Smooth muscle cell (in vitro differentiated cells): ENCODE measurements at regions not wholly inside any gene's neighbourhood (a gene's known extent, or its start where the extent isn't known, plus 50 kb on each side); places are given as distances from the start of the nearest gene placed in this dataset.

Experiments
- DNase-seq: peaks from one replicate; lab custom pipeline; 2025; ENCODE audit not compliant: unreplicated experiment; lab: John Stamatoyannopoulos, UW
- H2AFZ ChIP-seq: fragments of 200-600 bp; sonication (generic); 2 replicates; pipeline ENCODE4 v1.6.0; 2016; ENCODE audit warnings: antibody characterized with exemption, low read depth, mild to moderate bottlenecking
- H3F3A ChIP-seq: fragments of 200-600 bp; sonication (generic); 2 replicates; pipeline ENCODE4 v1.6.0; 2017; ENCODE audit warnings: antibody characterized with exemption, low read depth
- H3K27ac ChIP-seq: fragments of 200-600 bp; sonication (generic); 2 replicates; pipeline ENCODE4 v1.5.1; 2016; ENCODE audit warnings: low read depth, mild to moderate bottlenecking
- H3K27me3 ChIP-seq: fragments of 200-600 bp; sonication (generic); 2 replicates; pipeline ENCODE4 v1.6.1; 2016; ENCODE audit warnings: low read depth, mild to moderate bottlenecking
- H3K36me3 ChIP-seq: fragments of 200-600 bp; sonication (generic); 2 replicates; pipeline ENCODE4 v1.5.1; 2016; ENCODE audit warnings: low read depth
- H3K4me1 ChIP-seq: fragments of 200-600 bp; sonication (generic); 2 replicates; pipeline ENCODE4 v1.5.1; 2016; ENCODE audit warnings: low read depth
- H3K4me2 ChIP-seq: fragments of 200-600 bp; sonication (generic); 2 replicates; pipeline ENCODE4 v1.6.0; 2016; ENCODE audit warnings: mild to moderate bottlenecking
- H3K4me3 ChIP-seq: fragments of 200-600 bp; sonication (generic); 2 replicates; pipeline ENCODE4 v1.5.1; 2016; ENCODE audit warnings: mild to moderate bottlenecking
- H3K79me2 ChIP-seq: fragments of 200-600 bp; sonication (generic); 2 replicates; pipeline ENCODE4 v1.6.0; 2016; ENCODE audit warnings: low read depth, mild to moderate bottlenecking
- H3K9ac ChIP-seq: fragments of 200-600 bp; sonication (generic); 2 replicates; pipeline ENCODE4 v1.6.0; 2016; ENCODE audit warnings: low read depth
- H3K9me3 ChIP-seq: fragments of 200-600 bp; sonication (generic); replicated peaks from 2 replicates; pipeline ENCODE4 v1.5.1; 2016; ENCODE audit warnings: low read depth
- H4K20me1 ChIP-seq: fragments of 200-600 bp; sonication (generic); 2 replicates; pipeline ENCODE4 v1.6.0; 2016; ENCODE audit warnings: low read depth
- WGBS: methylation state at CpG from one replicate; pipeline ENCODE4 v1.1.7; 2016; ENCODE audit warnings: low lambda C conversion rate; 5-methylcytosine and 5-hydroxymethylcytosine counted together
- TF ChIP-seq, protein P1 (sequence below): fragments of 200-600 bp; sonication (generic); IDR thresholded peaks from 2 replicates; pipeline ENCODE4 v1.5.1; 2017; ENCODE audit warnings: borderline replicate concordance, mild to moderate bottlenecking, antibody characterized with exemption; ENCODE audit not compliant: insufficient read depth, poor library complexity, severe bottlenecking

GRCh38 chr11:97201743-97202612 lies 812.2 kb downstream of the JRKL start:
- H3K36me3 ChIP-seq, result no peaks in the 10 kb centered on the region
- WGBS, result 84% methylated on average over 3 of the region's 3 CpGs
- H3K79me2 ChIP-seq, result no peaks in the 10 kb centered on the region
- H3K9ac ChIP-seq, result no peak overlapping the region
- H3K4me2 ChIP-seq, result no peak overlapping the region
- H3K27me3 ChIP-seq, result no peaks in the 10 kb centered on the region
- no peak for DNase-seq
- TF ChIP-seq, protein P1, sequence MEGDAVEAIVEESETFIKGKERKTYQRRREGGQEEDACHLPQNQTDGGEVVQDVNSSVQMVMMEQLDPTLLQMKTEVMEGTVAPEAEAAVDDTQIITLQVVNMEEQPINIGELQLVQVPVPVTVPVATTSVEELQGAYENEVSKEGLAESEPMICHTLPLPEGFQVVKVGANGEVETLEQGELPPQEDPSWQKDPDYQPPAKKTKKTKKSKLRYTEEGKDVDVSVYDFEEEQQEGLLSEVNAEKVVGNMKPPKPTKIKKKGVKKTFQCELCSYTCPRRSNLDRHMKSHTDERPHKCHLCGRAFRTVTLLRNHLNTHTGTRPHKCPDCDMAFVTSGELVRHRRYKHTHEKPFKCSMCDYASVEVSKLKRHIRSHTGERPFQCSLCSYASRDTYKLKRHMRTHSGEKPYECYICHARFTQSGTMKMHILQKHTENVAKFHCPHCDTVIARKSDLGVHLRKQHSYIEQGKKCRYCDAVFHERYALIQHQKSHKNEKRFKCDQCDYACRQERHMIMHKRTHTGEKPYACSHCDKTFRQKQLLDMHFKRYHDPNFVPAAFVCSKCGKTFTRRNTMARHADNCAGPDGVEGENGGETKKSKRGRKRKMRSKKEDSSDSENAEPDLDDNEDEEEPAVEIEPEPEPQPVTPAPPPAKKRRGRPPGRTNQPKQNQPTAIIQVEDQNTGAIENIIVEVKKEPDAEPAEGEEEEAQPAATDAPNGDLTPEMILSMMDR, result no peak
- no peak overlapping the region for H3K4me3 ChIP-seq
- H2AFZ ChIP-seq, result no peak overlapping the region
- H3K9me3 ChIP-seq, result no peaks in the 10 kb centered on the region
- no peak overlapping the region for H3K27ac ChIP-seq
- H3F3A ChIP-seq, result no peaks in the 10 kb centered on the region
- H4K20me1 ChIP-seq, result no peaks in the 10 kb centered on the region
- H3K4me1 ChIP-seq, result no peaks in the 10 kb centered on the region

- TF ChIP-seq, protein P1, result no peak
- DNase-seq, result no peak
- Histone ChIP-seq H3K27ac (no peak overlapping the region), H3K79me2 (no peaks in the 10 kb centered on the region), H3K9me3 (no peaks in the 10 kb centered on the region), H3K4me1 (no peaks in the 10 kb centered on the region), H2AFZ (no peak overlapping the region), H3K27me3 (no peaks in the 10 kb centered on the region), H4K20me1 (no peaks in the 10 kb centered on the region), H3K9ac (no peak overlapping the region), H3K36me3 (no peaks in the 10 kb centered on the region), H3F3A (no peaks in the 10 kb centered on the region), H3K4me2 (no peak overlapping the region), H3K4me3 (no peak overlapping the region)
- 71% methylated on average over 8 of the region's 8 CpGs for WGBS
Observed at GRCh38 chr11:97202613-97203292, 812.9 kb downstream of the JRKL start.

GRCh38 chr11:97218011-97218410 lies 828.2 kb downstream of the JRKL start:
- H4K20me1 ChIP-seq, result no peaks in the 10 kb centered on the region
- no peaks in the 10 kb centered on the region for H3K9me3 ChIP-seq
- no peaks in the 10 kb centered on the region for H3K79me2 ChIP-seq
- H3F3A ChIP-seq, result no peaks in the 10 kb centered on the region
- TF ChIP-seq, protein P1, result no peak
- no peaks in the 10 kb centered on the region for H3K27me3 ChIP-seq
- no peak overlapping the region for H3K4me2 ChIP-seq
- H3K9ac ChIP-seq, result no peak overlapping the region
- no peak overlapping the region for H3K4me3 ChIP-seq
- H3K36me3 ChIP-seq, result no peaks in the 10 kb centered on the region
- no peak for DNase-seq
- 90% methylated on average over 3 of the region's 3 CpGs for WGBS
- no peak overlapping the region for H3K27ac ChIP-seq
- H3K4me1 ChIP-seq, result peaks cover 3% of the 10 kb centered on the region
- no peak overlapping the region for H2AFZ ChIP-seq
